Activated CD8-positive, alpha-beta T cell treated with anti-CD3 and anti-CD28 coated beads, Interleukin-2, amount 10 ng/mL, durations not matched to agents 7 days and 5 days (primary cell): ENCODE measurements at regions not wholly inside any gene's neighbourhood (a gene's known extent, or its start where the extent isn't known, plus 50 kb on each side); places are given as distances from the start of the nearest gene placed in this dataset.
"Not testable (repeated sequence)": the region's sequence is repeated elsewhere in the genome, so short reads cannot be mapped to it uniquely, and the experiment has no call there.

Experiments
- ATAC-seq: fragments of 150-1000 bp; cut with Tn5 transposase; one replicate; pipeline ENCODE4 v1.10.0; 2021; ENCODE audit warnings: moderate library complexity
- CTCF ChIA-PET: fragments of 350-600 bp; sonication (Branson Sonifier 250); formaldehyde crosslinking; loops from one replicate; lab custom pipeline; 2021; ENCODE audit warnings: antibody characterized with exemption; lab: Charles Lee
- POLR2A ChIA-PET: fragments of 350-600 bp; sonication (Branson Sonifier 250); formaldehyde crosslinking; loops from one replicate; lab custom pipeline; 2021; ENCODE audit warnings: antibody characterized with exemption; lab: Charles Lee
- DNase-seq: peaks from one replicate; pipeline ENCODE4 v3.0.0-alpha.2; 2020
- H3K27ac Mint-ChIP-seq: one replicate; pipeline ENCODE4 v1.8.0; 2021; ENCODE audit warnings: mild to moderate bottlenecking, mixed read lengths
- H3K27me3 Mint-ChIP-seq: one replicate; pipeline ENCODE4 v1.8.0; 2021; ENCODE audit warnings: low read depth, mixed read lengths
- H3K36me3 Mint-ChIP-seq: one replicate; pipeline ENCODE4 v1.8.0; 2021; ENCODE audit warnings: low read depth, mixed read lengths
- H3K4me1 Mint-ChIP-seq: one replicate; pipeline ENCODE4 v1.8.0; 2021; ENCODE audit warnings: low read depth, mixed read lengths
- H3K4me3 Mint-ChIP-seq: one replicate; pipeline ENCODE4 v1.8.0; 2021; ENCODE audit warnings: mild to moderate bottlenecking, mixed read lengths
- H3K9me3 Mint-ChIP-seq: one replicate; pipeline ENCODE4 v1.8.0; 2022; ENCODE audit warnings: mixed read lengths; ENCODE audit not compliant: insufficient read depth

DNA sequence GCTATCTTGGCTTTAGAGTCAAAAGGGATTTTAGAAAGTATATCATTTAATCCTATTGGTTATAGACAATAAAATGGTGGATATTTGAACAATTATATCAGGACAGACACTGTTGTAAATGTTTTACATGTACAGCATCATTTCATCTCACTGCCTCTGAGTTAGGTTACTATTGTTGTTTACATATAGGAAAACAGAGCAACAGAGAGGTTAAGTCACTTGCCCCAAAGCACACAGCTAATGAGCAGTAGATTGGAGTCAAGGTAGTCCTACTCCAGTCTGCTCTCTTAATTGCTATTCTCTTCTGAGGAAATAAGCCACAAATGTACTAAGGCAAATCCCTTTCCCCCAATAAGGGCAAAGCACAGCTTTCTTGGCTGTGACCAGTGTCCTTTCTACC lies 142.9 kb downstream of the MTX2 start:
- CTCF ChIA-PET, result no interaction called here
- DNase-seq (no peak), ATAC-seq (no peak)
- Mint-ChIP-seq H3K9me3 (no peaks in the 10 kb centered on the region), H3K36me3 (no peaks in the 10 kb centered on the region), H3K27me3 (peaks cover 30% of the 10 kb centered on the region), H3K4me1 (no peaks in the 10 kb centered on the region), H3K27ac (no peak overlapping the region), H3K4me3 (no peak overlapping the region)
- POLR2A ChIA-PET, result no interaction called here

DNA sequence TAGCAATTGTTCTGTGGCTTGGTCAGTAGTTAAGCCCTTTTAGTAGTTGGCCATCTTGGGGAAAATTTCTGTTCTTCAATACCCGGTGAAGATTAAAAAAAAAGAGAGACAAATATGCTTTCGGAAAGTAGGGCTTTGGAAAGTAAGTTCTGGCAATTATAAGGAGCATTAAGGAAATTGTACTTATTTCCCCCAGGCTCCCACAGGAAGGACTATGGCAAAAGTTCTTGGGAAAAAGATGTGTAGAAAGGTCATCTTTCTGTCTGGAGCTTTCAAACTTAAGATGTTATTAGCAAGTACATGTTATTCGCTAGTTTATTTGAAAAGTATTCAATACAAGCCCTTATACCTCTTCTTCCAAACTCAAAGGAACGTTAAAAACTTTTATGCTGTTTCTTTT lies 144.5 kb downstream of the MTX2 start:
- Mint-ChIP-seq H3K27ac (no peak overlapping the region), H3K4me1 (no peaks in the 10 kb centered on the region), H3K9me3 (no peaks in the 10 kb centered on the region), H3K36me3 (no peaks in the 10 kb centered on the region), H3K27me3 (peaks cover 30% of the 10 kb centered on the region), H3K4me3 (no peak overlapping the region)
- no peak for DNase-seq
- POLR2A ChIA-PET, result no interaction called here
- ATAC-seq, result no peak
- CTCF ChIA-PET, result no interaction called here

DNA sequence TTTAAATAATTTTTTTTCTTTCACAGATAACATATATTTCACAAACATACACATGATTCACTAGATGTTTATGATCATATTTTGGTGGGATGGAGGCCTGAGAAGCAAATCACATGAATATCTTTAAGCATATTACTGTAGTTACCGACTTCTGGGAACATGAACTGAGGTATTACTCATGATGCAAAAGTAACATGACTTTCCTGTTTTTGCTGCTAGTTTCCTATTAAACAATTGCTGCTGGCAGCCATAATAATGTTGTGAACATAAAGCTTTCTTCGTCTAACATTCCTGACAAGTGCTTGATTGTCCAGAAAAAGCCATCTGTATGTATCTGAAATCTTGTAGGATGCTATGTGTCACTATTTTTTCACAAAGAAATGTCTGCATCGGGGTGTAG lies 145.4 kb downstream of the MTX2 start:
- Mint-ChIP-seq H3K4me3 (no peak overlapping the region), H3K4me1 (no peaks in the 10 kb centered on the region), H3K9me3 (no peaks in the 10 kb centered on the region), H3K27me3 (peaks cover 26% of the 10 kb centered on the region), H3K27ac (no peak overlapping the region), H3K36me3 (no peaks in the 10 kb centered on the region)
- CTCF ChIA-PET, result no interaction called here
- ATAC-seq (no peak), DNase-seq (no peak)
- POLR2A ChIA-PET, result no interaction called here

DNA sequence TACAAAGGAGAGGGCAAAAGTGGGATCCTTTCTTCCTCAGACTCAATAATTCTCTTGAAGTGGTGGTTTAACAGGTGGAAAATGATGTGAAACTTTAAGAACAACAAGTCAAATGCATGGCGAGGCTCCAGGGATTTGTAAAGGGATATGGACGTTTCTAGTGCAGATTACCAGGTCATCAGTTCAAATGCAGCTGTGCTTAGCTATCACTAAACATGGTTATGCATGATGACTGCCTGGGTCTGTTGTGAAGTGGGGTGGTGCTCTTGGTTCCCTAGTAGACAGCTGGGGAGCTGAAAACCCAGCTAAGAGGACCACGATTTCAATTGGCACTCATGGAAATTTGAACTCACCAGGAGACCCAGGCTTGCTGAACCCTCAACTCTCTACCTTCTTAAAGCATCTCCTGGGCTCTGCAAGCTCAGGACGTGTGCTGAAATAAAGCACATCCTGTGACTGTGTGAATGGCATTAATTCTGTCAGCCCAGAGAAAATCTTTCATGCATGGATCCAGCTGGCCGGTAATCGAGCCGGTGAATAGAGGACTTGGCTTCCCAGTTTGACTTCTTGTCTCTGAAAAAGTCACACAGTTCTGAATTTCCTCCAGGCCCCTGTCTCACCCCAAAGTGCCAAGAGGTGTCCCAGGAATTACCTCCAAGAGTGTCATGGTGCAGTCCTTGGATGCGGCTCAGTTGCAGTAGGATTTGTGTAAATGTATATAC lies 146.1 kb downstream of the MTX2 start:
- POLR2A ChIA-PET, result interaction anchor here (0.7 kb wide), 1 partner anchor 275 kb away, joined by 3 read pairs; no protein-coding TSS in a partner anchor
- Mint-ChIP-seq H3K4me1 (no peaks in the 10 kb centered on the region), H3K27ac (no peak overlapping the region), H3K9me3 (no peaks in the 10 kb centered on the region), H3K4me3 (no peak overlapping the region), H3K27me3 (peaks cover 22% of the 10 kb centered on the region), H3K36me3 (no peaks in the 10 kb centered on the region)
- CTCF ChIA-PET, result no interaction called here
- ATAC-seq (no peak), DNase-seq (no peak)

DNA sequence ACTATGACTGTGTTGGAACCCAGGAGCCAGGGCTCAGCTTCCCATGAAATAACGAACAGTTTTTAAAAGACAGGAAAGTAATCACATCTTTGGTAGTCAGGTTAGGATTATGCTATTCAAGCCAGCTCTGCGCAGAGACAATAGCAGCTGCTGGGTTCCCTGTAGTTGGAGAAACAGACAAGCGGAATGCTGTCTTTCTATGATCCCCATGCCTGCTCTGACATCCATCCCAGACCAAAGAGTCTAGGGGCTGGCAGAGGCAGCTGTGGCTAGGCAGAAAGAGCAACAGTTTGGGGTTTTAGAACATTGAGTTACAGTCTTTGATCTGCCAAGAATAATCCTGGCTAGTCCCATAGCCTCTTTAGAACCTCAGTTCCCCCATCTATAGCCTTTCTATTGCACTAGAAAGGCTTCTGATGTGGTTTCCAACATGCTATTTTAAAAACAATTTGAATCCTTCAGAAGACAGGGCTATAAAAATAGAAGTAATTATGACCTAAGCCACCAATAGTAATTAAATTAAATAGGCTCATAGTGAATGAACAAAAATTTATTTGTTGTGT lies 146.8 kb downstream of the MTX2 start:
- no peaks in the 10 kb centered on the region for H3K9me3 Mint-ChIP-seq
- ChIA-PET POLR2A (no interaction called here), CTCF (no interaction called here)
- peaks cover 21% of the 10 kb centered on the region for H3K27me3 Mint-ChIP-seq
- no peaks in the 10 kb centered on the region for H3K4me1 Mint-ChIP-seq
- DNase-seq (no peak), ATAC-seq (no peak)
- no peak overlapping the region for H3K4me3 Mint-ChIP-seq
- H3K27ac Mint-ChIP-seq, result no peak overlapping the region
- no peaks in the 10 kb centered on the region for H3K36me3 Mint-ChIP-seq

DNA sequence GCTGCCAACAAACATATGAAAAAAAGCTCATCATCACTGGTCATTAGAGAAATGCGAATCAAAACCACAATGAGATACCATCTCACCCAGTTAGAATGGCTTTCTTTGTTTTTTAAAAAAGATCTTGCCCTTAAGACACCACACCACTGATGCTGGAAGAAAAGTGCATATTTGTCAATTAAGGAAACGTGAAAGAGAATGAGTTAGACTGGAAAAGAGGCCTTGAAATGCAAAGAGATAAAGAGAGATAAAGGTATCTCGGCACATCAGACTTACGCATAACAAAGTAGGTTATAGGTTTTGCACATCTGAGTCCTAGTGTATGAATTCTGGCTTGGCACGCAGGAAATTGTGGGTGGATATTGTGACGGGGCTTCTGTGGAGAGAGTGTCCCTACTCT lies 149.5 kb downstream of the MTX2 start:
- H3K27ac Mint-ChIP-seq, result no peak overlapping the region
- no peak for ATAC-seq
- peaks cover 18% of the 10 kb centered on the region for H3K27me3 Mint-ChIP-seq

DNA sequence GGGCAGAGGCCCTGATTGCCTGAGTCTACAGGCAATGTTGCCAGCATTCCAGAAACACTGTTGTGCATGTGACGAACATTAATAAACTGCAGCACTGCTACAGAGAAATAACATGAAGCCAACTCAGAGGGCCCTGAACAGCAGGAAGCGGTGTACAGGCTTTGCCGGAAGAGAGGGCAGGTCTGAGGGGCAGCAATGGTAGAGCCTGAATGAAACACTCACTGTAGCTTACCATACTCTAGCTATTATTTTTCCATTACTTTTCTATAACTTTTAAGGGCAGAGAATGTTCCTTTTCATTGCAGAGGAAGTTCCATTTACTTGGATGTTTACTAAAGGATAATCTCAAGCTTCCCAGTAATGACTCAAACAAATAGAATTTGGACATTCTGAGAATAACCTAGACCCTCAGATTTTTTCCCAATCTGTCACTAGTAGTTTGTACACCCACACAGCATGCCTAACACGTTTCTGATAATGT lies 150.4 kb downstream of the MTX2 start:
- H3K27me3 Mint-ChIP-seq, result peaks cover 22% of the 10 kb centered on the region
- CTCF ChIA-PET, result no interaction called here
- H3K9me3 Mint-ChIP-seq, result no peaks in the 10 kb centered on the region
- POLR2A ChIA-PET, result no interaction called here
- H3K36me3 Mint-ChIP-seq, result no peaks in the 10 kb centered on the region
- DNase-seq, result no peak
- no peak overlapping the region for H3K4me3 Mint-ChIP-seq
- H3K4me1 Mint-ChIP-seq, result no peaks in the 10 kb centered on the region
- no peak for ATAC-seq
- no peak overlapping the region for H3K27ac Mint-ChIP-seq

More for the DNA sequence above, 149.5 kb downstream of the MTX2 start:
- DNase-seq, result no peak
- no peaks in the 10 kb centered on the region for H3K9me3 Mint-ChIP-seq
- no peaks in the 10 kb centered on the region for H3K36me3 Mint-ChIP-seq
- no peaks in the 10 kb centered on the region for H3K4me1 Mint-ChIP-seq
- no peak overlapping the region for H3K4me3 Mint-ChIP-seq
- CTCF ChIA-PET, result no interaction called here
- POLR2A ChIA-PET, result no interaction called here

DNA sequence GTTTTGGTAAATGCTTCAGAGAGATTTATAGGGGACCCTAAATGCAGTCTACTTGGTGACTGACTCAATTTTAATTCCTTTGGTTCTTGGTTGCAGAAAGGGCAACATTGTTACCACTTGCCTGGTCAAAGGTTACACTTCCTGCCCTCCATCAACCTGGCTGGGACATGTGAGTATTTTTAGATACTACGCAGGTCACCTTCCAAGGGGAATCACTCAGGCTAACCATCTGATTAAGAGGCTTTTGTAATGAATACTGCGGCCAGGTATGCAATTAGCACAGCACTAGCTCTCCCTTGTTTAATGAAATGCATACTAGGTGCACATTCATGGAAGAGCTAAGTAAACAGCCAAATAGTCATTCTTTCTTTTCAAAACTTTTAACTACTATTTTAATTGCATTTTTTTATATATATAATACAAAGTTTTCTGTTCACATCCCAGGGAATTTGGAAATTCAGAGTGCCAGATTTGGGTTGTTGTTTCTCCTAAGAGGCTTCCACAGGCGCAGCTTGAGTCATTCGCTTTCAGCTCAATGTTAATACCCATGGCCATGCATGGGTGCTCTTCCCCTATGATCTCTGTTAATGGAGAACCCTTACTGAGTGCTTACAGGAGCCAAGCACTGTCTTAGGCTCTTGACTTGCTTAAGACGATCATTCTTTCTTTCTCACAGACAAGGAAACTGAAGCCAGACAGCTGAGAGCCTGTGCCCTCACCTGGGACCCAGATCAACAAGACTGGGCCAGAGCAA lies 152.2 kb downstream of the MTX2 start:
- CTCF ChIA-PET, result interaction anchor here (0.6 to 0.9 kb wide), 2 partner anchors 33 to 216 kb away, joined by 3 read pairs; no protein-coding TSS in a partner anchor
- no peaks in the 10 kb centered on the region for H3K9me3 Mint-ChIP-seq
- no peak overlapping the region for H3K27ac Mint-ChIP-seq
- no peaks in the 10 kb centered on the region for H3K36me3 Mint-ChIP-seq
- ATAC-seq (no peak), DNase-seq (no peak)
- H3K4me3 Mint-ChIP-seq, result no peak overlapping the region
- no peaks in the 10 kb centered on the region for H3K4me1 Mint-ChIP-seq
- POLR2A ChIA-PET, result no interaction called here
- H3K27me3 Mint-ChIP-seq, result peaks cover 19% of the 10 kb centered on the region

DNA sequence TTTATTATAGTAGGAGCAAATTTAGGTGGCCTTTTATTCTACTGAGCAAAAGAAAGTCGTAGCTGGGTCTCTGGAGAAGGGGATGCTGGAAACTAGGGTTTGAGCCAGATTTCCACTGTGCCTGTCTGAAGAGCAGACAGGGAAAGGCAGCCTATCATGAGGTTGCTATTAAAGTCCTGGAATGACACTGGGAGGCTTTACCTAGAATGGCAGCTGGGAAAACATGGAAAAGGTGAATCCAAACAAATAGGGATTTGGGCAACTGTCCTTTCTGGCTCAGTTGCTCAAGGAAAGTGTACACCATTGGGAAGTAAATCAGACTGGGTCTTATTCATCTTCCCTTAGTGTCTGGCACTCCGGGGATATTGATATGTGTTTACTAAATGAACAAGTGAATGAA lies 154.6 kb downstream of the MTX2 start:
- no peak for DNase-seq
- Mint-ChIP-seq H3K36me3 (no peaks in the 10 kb centered on the region), H3K27ac (no peak overlapping the region), H3K27me3 (peaks cover 16% of the 10 kb centered on the region), H3K4me1 (no peaks in the 10 kb centered on the region), H3K4me3 (no peak overlapping the region), H3K9me3 (no peaks in the 10 kb centered on the region)
- no peak for ATAC-seq
- ChIA-PET POLR2A (no interaction called here), CTCF (no interaction called here)

DNA sequence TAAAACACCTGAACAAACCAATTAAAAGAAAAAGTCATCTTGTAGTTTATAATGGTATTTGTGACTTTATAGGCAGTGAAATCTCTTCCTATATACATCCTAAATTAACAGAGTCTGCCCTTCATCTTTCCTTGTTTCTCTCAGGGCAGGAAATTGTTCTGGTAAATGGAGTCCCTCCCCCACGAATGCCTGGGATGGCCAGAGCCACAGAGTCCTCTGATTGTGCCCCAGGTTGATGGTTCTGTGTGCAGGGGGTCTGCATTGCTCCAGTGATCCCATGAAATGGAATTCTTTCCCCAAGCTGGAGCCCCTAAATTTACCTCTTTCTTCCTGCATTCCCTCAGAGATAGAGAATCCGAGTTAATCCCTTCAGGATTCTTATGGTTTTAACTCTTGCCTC lies 155.5 kb downstream of the MTX2 start:
- ATAC-seq, result no peak

DNA sequence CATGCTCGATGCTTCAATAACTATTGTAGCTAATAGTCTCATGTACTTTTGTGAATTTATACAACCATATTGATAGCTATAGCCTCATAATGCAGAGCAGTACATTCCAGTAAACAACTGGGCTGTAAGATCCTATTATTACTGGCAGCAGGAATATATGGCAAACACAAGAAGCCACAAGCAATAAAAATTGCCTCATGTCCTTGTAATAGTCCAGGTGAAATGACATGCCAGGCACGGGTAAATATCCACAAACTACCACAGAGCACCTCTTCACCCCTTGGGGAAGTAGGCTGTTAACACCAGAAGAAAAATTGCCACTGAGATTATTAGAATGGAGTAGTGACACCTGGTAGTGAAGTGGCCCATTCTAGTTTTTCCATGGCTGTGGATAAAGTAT lies 158.3 kb downstream of the MTX2 start:
- Mint-ChIP-seq H3K9me3 (peaks cover 3% of the 10 kb centered on the region), H3K27me3 (peaks cover 18% of the 10 kb centered on the region), H3K4me3 (no peak overlapping the region), H3K36me3 (no peaks in the 10 kb centered on the region), H3K27ac (no peak overlapping the region), H3K4me1 (peaks cover 4% of the 10 kb centered on the region)
- POLR2A ChIA-PET, result no interaction called here
- no peak for DNase-seq
- CTCF ChIA-PET, result no interaction called here
- no peak for ATAC-seq

More for the DNA sequence above, 155.5 kb downstream of the MTX2 start:
- CTCF ChIA-PET, result interaction anchor here (0.7 to 1.1 kb wide), 2 partner anchors 30 to 835 kb away, joined by 3 read pairs; no protein-coding TSS in a partner anchor
- H3K27me3 Mint-ChIP-seq, result peaks cover 16% of the 10 kb centered on the region
- no peaks in the 10 kb centered on the region for H3K9me3 Mint-ChIP-seq
- no peak overlapping the region for H3K4me3 Mint-ChIP-seq
- H3K27ac Mint-ChIP-seq, result no peak overlapping the region
- DNase-seq, result no peak
- H3K4me1 Mint-ChIP-seq, result peaks cover 4% of the 10 kb centered on the region
- H3K36me3 Mint-ChIP-seq, result no peaks in the 10 kb centered on the region
- POLR2A ChIA-PET, result no interaction called here

DNA sequence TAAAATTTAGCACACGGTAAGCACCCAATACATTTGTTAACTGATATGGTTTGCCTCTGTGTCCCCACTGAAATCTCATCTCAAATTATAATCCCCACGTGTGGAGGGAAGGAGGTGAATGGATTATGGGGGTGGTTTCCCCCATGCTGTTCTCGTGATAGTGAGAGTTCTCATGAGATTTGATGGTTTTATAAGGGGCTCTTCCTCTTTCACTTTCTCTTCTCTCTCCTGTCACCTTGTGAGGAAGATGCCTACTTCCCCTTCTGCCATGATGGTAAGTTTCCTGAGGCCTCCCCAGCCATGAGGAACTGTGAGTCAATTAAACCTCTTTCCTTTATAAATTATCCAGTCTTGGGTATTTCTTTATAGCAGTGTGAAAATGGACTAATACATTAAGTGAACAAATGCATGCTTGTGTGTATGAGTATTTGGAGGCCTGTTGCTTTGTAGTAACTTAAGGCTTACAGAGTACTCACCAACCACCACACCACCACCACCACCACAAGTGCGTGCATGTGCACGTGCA lies 159.8 kb downstream of the MTX2 start:
- H3K27me3 Mint-ChIP-seq, result peaks cover 11% of the 10 kb centered on the region
- H3K4me3 Mint-ChIP-seq, result peak overlapping the region; percentile 36
- POLR2A ChIA-PET, ATAC-seq, H3K9me3 Mint-ChIP-seq, H3K4me1 Mint-ChIP-seq, H3K36me3 Mint-ChIP-seq, DNase-seq, H3K27ac Mint-ChIP-seq: not testable (repeated sequence)
- CTCF ChIA-PET, result interaction anchor here (1.0 kb wide), 1 partner anchor 26 kb away, joined by 5 read pairs; no protein-coding TSS in a partner anchor
